HEK293 (cell line): ENCODE measurements at regions not wholly inside any gene's neighbourhood (a gene's known extent, or its start where the extent isn't known, plus 50 kb on each side); places are given as distances from the start of the nearest gene placed in this dataset.

Experiments used
- ATF2 ChIP-seq: fragments of 450-650 bp; formaldehyde crosslinking; IDR thresholded peaks from 2 replicates; pipeline ENCODE4 v1.5.1; 2016; ENCODE audit warnings: missing biosample characterization, missing genetic modification characterization, low read depth
- ZNF707 ChIP-seq: fragments of 450-650 bp; formaldehyde crosslinking; IDR thresholded peaks from 2 replicates; pipeline ENCODE4 v1.5.1; 2016; ENCODE audit warnings: missing biosample characterization, missing genetic modification characterization
- TF ChIP-seq, protein P1 (sequence below): fragments of 450-650 bp; formaldehyde crosslinking; IDR thresholded peaks from 2 replicates; pipeline ENCODE4 v1.5.1; 2016; ENCODE audit warnings: missing biosample characterization, missing genetic modification characterization

DNA sequence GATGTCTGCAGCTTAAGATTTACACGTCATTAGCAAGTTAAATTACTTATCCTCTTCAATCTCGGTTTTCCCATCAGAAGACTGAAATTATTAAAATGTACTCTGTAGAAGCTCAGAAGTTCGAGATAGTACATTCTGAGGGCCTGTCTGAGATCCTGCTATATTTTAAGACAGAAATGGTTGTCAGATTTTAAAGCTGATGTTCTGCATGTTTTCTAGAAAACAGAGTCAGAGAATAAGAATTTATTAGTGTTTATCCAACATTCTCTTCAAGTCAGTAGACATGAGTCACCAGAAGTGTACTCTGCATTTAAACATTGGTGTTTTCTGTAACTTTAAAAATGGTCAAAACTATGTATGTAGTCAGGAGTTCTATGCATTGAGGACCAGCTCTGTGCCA lies 155.2 kb upstream of the MYOCD start:
- TF ChIP-seq, protein P1, sequence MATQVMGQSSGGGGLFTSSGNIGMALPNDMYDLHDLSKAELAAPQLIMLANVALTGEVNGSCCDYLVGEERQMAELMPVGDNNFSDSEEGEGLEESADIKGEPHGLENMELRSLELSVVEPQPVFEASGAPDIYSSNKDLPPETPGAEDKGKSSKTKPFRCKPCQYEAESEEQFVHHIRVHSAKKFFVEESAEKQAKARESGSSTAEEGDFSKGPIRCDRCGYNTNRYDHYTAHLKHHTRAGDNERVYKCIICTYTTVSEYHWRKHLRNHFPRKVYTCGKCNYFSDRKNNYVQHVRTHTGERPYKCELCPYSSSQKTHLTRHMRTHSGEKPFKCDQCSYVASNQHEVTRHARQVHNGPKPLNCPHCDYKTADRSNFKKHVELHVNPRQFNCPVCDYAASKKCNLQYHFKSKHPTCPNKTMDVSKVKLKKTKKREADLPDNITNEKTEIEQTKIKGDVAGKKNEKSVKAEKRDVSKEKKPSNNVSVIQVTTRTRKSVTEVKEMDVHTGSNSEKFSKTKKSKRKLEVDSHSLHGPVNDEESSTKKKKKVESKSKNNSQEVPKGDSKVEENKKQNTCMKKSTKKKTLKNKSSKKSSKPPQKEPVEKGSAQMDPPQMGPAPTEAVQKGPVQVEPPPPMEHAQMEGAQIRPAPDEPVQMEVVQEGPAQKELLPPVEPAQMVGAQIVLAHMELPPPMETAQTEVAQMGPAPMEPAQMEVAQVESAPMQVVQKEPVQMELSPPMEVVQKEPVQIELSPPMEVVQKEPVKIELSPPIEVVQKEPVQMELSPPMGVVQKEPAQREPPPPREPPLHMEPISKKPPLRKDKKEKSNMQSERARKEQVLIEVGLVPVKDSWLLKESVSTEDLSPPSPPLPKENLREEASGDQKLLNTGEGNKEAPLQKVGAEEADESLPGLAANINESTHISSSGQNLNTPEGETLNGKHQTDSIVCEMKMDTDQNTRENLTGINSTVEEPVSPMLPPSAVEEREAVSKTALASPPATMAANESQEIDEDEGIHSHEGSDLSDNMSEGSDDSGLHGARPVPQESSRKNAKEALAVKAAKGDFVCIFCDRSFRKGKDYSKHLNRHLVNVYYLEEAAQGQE (tag by site-specific recombination): no peak
- no peak for TF ChIP-seq ATF2 (tag by site-specific recombination)
- no peak for TF ChIP-seq ZNF707
